Body of pancreas (tissue), 4 donors: ENCODE measurements at regions not wholly inside any gene's neighbourhood (a gene's known extent, or its start where the extent isn't known, plus 50 kb on each side); places are given as distances from the start of the nearest gene placed in this dataset.

ENCODE experiments used
- POLR2A ChIP-seq, 3 donors: fragments of 450-650 bp; IDR thresholded peaks; one replicate each; pipeline ENCODE4 v1.6.1; 2016; ENCODE audit warnings: antibody characterized with exemption in 3 of 3, mild to moderate bottlenecking in 2 of 3
- TF ChIP-seq, protein P1 (sequence below), 7 experiments: fragments of 450-650 bp in 4 of 7; fragments of 200-600 bp in 3 of 7; sonication (generic) in 3 of 7; IDR thresholded peaks; one replicate each; pipeline ENCODE4 v1.5.1; 2016 to 2019; ENCODE audit warnings: antibody characterized with exemption in 7 of 7

DNA sequence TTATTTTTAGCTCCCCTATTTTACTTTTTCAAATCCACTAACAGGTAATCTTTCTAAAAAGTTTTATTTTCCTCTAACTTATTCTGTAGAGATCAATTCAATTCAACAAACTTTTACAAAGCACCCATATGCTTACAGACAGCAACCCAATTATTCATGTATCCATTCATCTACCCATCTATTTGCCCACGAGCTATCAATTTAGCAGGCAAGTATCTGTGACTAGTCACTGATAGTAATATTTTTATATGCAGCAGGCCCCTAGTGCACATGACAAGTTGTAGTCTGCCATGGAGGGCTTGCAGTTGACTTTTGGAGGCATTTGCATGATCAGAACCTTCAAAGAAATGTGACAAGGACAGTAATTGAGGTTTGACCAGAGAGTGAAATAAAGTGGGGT is 753.2 kb upstream of the TENM4 start:
- TF ChIP-seq POLR2A (IDR thresholded peaks at IDR 0.05), result no peak
- TF ChIP-seq, protein P1, sequence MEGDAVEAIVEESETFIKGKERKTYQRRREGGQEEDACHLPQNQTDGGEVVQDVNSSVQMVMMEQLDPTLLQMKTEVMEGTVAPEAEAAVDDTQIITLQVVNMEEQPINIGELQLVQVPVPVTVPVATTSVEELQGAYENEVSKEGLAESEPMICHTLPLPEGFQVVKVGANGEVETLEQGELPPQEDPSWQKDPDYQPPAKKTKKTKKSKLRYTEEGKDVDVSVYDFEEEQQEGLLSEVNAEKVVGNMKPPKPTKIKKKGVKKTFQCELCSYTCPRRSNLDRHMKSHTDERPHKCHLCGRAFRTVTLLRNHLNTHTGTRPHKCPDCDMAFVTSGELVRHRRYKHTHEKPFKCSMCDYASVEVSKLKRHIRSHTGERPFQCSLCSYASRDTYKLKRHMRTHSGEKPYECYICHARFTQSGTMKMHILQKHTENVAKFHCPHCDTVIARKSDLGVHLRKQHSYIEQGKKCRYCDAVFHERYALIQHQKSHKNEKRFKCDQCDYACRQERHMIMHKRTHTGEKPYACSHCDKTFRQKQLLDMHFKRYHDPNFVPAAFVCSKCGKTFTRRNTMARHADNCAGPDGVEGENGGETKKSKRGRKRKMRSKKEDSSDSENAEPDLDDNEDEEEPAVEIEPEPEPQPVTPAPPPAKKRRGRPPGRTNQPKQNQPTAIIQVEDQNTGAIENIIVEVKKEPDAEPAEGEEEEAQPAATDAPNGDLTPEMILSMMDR (IDR thresholded peaks at IDR 0.05), result no peak
